HEK293T (cell line): ENCODE measurements at regions not wholly inside any gene's neighbourhood (a gene's known extent, or its start where the extent isn't known, plus 50 kb on each side); places are given as distances from the start of the nearest gene placed in this dataset.

Experiments used
- ARNT ChIP-seq: fragments of 450-650 bp; IDR thresholded peaks from 2 replicates; pipeline ENCODE4 v1.6.1; 2017; ENCODE audit warnings: mild to moderate bottlenecking
- BHLHE40 ChIP-seq: fragments of 450-650 bp; IDR thresholded peaks from 2 replicates; pipeline ENCODE4 v1.6.1; 2016; ENCODE audit warnings: mild to moderate bottlenecking, moderate library complexity, borderline replicate concordance
- CTBP1 ChIP-seq: fragments of 450-650 bp; IDR thresholded peaks from 2 replicates; pipeline ENCODE4 v1.6.1; 2016; ENCODE audit warnings: borderline replicate concordance
- FOXA1 ChIP-seq: fragments of 450-650 bp; IDR thresholded peaks from 2 replicates; pipeline ENCODE4 v1.6.1; 2016; ENCODE audit warnings: mild to moderate bottlenecking
- FOXK2 ChIP-seq: fragments of 450-650 bp; IDR thresholded peaks from 2 replicates; pipeline ENCODE4 v1.6.1; 2016; ENCODE audit warnings: mild to moderate bottlenecking
- FOXM1 ChIP-seq: fragments of 450-650 bp; IDR thresholded peaks from 2 replicates; pipeline ENCODE4 v1.6.1; 2017; ENCODE audit warnings: mild to moderate bottlenecking, borderline replicate concordance
- HDGF ChIP-seq: fragments of 450-650 bp; IDR thresholded peaks from 2 replicates; pipeline ENCODE4 v1.6.1; 2017; ENCODE audit warnings: antibody characterized with exemption, borderline replicate concordance
- NFRKB ChIP-seq: fragments of 450-650 bp; IDR thresholded peaks from 2 replicates; pipeline ENCODE4 v1.6.1; 2016; ENCODE audit warnings: mild to moderate bottlenecking, moderate library complexity
- SP1 ChIP-seq: fragments of 450-650 bp; IDR thresholded peaks from 2 replicates; pipeline ENCODE4 v1.6.1; 2017
- SUZ12 ChIP-seq: fragments of 450-650 bp; IDR thresholded peaks from 2 replicates; pipeline ENCODE4 v1.6.1; 2016; ENCODE audit warnings: mild to moderate bottlenecking
- TARDBP ChIP-seq: fragments of 450-650 bp; IDR thresholded peaks from 2 replicates; pipeline ENCODE4 v1.6.1; 2016
- TF ChIP-seq, protein P1 (sequence below): fragments of 450-650 bp; IDR thresholded peaks from 2 replicates; pipeline ENCODE4 v1.6.1; 2016

GRCh38 chr10:53624722-53625121 is 852.1 kb upstream of the MBL2 start:
- TF ChIP-seq, protein P1, sequence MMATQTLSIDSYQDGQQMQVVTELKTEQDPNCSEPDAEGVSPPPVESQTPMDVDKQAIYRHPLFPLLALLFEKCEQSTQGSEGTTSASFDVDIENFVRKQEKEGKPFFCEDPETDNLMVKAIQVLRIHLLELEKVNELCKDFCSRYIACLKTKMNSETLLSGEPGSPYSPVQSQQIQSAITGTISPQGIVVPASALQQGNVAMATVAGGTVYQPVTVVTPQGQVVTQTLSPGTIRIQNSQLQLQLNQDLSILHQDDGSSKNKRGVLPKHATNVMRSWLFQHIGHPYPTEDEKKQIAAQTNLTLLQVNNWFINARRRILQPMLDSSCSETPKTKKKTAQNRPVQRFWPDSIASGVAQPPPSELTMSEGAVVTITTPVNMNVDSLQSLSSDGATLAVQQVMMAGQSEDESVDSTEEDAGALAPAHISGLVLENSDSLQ: no peak
- TF ChIP-seq BHLHE40: no peak
- TF ChIP-seq TARDBP: no peak
- no peak for TF ChIP-seq ARNT
- TF ChIP-seq SP1: no peak
- no peak for TF ChIP-seq FOXK2
- TF ChIP-seq HDGF: no peak
- no peak for TF ChIP-seq CTBP1
- no peak for TF ChIP-seq FOXM1
- TF ChIP-seq SUZ12: no peak
- TF ChIP-seq FOXA1: no peak
- TF ChIP-seq NFRKB: no peak
